Fibroblast of mammary gland (primary cell): ENCODE measurements at regions not wholly inside any gene's neighbourhood (a gene's known extent, or its start where the extent isn't known, plus 50 kb on each side); places are given as distances from the start of the nearest gene placed in this dataset.
"Not testable (repeated sequence)": the region's sequence is repeated elsewhere in the genome, so short reads cannot be mapped to it uniquely, and the experiment has no call there.

Source experiments
- DNase-seq: peaks from one replicate; pipeline ENCODE4 v3.0.0-alpha.2; 2010; ENCODE audit warnings: low read depth
- H3K4me3 ChIP-seq: 2 replicates; pipeline ENCODE4 v1.5.1; 2011; ENCODE audit warnings: low read depth, mild to moderate bottlenecking, low read length, moderate library complexity; ENCODE audit not compliant: control insufficient read depth

GRCh38 chr22:15821088-15821487 lies 131.3 kb downstream of the POTEH start:
- H3K4me3 ChIP-seq, DNase-seq: not testable (repeated sequence)

GRCh38 chr22:15822001-15822400 lies 132.2 kb downstream of the POTEH start:
- not testable (repeated sequence) for H3K4me3 ChIP-seq, DNase-seq

GRCh38 chr22:15823178-15823577 lies 133.4 kb downstream of the POTEH start:
- DNase-seq, H3K4me3 ChIP-seq: not testable (repeated sequence)

- not testable (repeated sequence) for H3K4me3 ChIP-seq, DNase-seq
These were observed 142.4 kb downstream of the POTEH start for GRCh38 chr22:15832235-15832634.

- H3K4me3 ChIP-seq: not testable (repeated sequence)
These were observed 145.9 kb downstream of the POTEH start for GRCh38 chr22:15835729-15836128.

GRCh38 chr22:15849772-15850171 lies 159.9 kb downstream of the POTEH start:
- H3K4me3 ChIP-seq, DNase-seq: not testable (repeated sequence)

More at GRCh38 chr22:15835729-15836128, 145.9 kb downstream of the POTEH start:
- DNase-seq: not testable (repeated sequence)

- H3K4me3 ChIP-seq, DNase-seq: not testable (repeated sequence)
These were observed 164.0 kb downstream of the POTEH start for GRCh38 chr22:15853716-15854373.

GRCh38 chr22:15854421-15854820 lies 164.6 kb downstream of the POTEH start:
- not testable (repeated sequence) for DNase-seq, H3K4me3 ChIP-seq

GRCh38 chr22:15854978-15855377 lies 165.2 kb downstream of the POTEH start:
- not testable (repeated sequence) for H3K4me3 ChIP-seq, DNase-seq

GRCh38 chr22:15880926-15881325 lies 191.1 kb downstream of the POTEH start:
- H3K4me3 ChIP-seq, DNase-seq: not testable (repeated sequence)

- H3K4me3 ChIP-seq: not testable (repeated sequence)
These were observed 214.5 kb downstream of the POTEH start for GRCh38 chr22:15904326-15904725.

GRCh38 chr22:15911704-15912103 lies 221.9 kb downstream of the POTEH start:
- DNase-seq, H3K4me3 ChIP-seq: not testable (repeated sequence)

More at GRCh38 chr22:15904326-15904725, 214.5 kb downstream of the POTEH start:
- DNase-seq: not testable (repeated sequence)

GRCh38 chr22:15919120-15919519 lies 229.3 kb downstream of the POTEH start:
- not testable (repeated sequence) for H3K4me3 ChIP-seq, DNase-seq

- H3K4me3 ChIP-seq, DNase-seq: not testable (repeated sequence)
These were observed 231.1 kb downstream of the POTEH start for GRCh38 chr22:15920941-15921340.

GRCh38 chr22:15922132-15922531 lies 232.3 kb downstream of the POTEH start:
- DNase-seq, H3K4me3 ChIP-seq: not testable (repeated sequence)

- DNase-seq, H3K4me3 ChIP-seq: not testable (repeated sequence)
These were observed 232.8 kb downstream of the POTEH start for GRCh38 chr22:15922666-15923065.

GRCh38 chr22:15924820-15925219 lies 235.0 kb downstream of the POTEH start:
- not testable (repeated sequence) for DNase-seq, H3K4me3 ChIP-seq

- not testable (repeated sequence) for H3K4me3 ChIP-seq, DNase-seq
These were observed 237.3 kb downstream of the POTEH start for GRCh38 chr22:15927172-15927571.
